HUES48 (cell line): ENCODE measurements at regions not wholly inside any gene's neighbourhood (a gene's known extent, or its start where the extent isn't known, plus 50 kb on each side); places are given as distances from the start of the nearest gene placed in this dataset.

Experiments
- H3K27ac ChIP-seq: one replicate; pipeline ENCODE4 v1.7.0; 2013; ENCODE audit warnings: low read depth, low read length, inconsistent platforms
- H3K27me3 ChIP-seq: 2 replicates; pipeline ENCODE4 v1.6.1; 2013; ENCODE audit warnings: mild to moderate bottlenecking, low read length; ENCODE audit not compliant: control insufficient read depth, insufficient read depth
- H3K36me3 ChIP-seq: 2 replicates; pipeline ENCODE4 v1.6.1; 2013; ENCODE audit warnings: low read length; ENCODE audit not compliant: control insufficient read depth, insufficient read depth
- H3K4me1 ChIP-seq: 2 replicates; pipeline ENCODE4 v1.6.1; 2013; ENCODE audit warnings: mild to moderate bottlenecking, low read length; ENCODE audit not compliant: control insufficient read depth, insufficient read depth
- H3K4me3 ChIP-seq: 2 replicates; pipeline ENCODE4 v1.5.1; 2013; ENCODE audit warnings: mild to moderate bottlenecking, low read depth, low read length
- H3K9ac ChIP-seq: 2 replicates; pipeline ENCODE4 v1.6.1; 2013; ENCODE audit warnings: mild to moderate bottlenecking, low read depth, low read length, moderate library complexity
- H3K9me3 ChIP-seq: 2 replicates; pipeline ENCODE4 v1.6.1; 2013; ENCODE audit warnings: low read length; ENCODE audit not compliant: control insufficient read depth, insufficient read depth

- H3K36me3 ChIP-seq = no peaks in the 10 kb centered on the region
- no peak overlapping the region for H3K9ac ChIP-seq
- H3K4me3 ChIP-seq = no peak overlapping the region
- no peaks in the 10 kb centered on the region for H3K27me3 ChIP-seq
- no peak overlapping the region for H3K27ac ChIP-seq
- H3K4me1 ChIP-seq = no peaks in the 10 kb centered on the region
- H3K9me3 ChIP-seq = no peaks in the 10 kb centered on the region
Observed at GRCh38 chr10:28250782-28251181, 52.1 kb downstream of the MPP7 start.

GRCh38 chr10:28250358-28250757, 52.5 kb downstream of the MPP7 start:
- H3K4me1 ChIP-seq = no peaks in the 10 kb centered on the region
- H3K9me3 ChIP-seq = no peaks in the 10 kb centered on the region
- no peaks in the 10 kb centered on the region for H3K36me3 ChIP-seq
- no peaks in the 10 kb centered on the region for H3K27me3 ChIP-seq
- no peak overlapping the region for H3K4me3 ChIP-seq
- no peak overlapping the region for H3K9ac ChIP-seq
- no peak overlapping the region for H3K27ac ChIP-seq

- no peak overlapping the region for H3K27ac ChIP-seq
- H3K27me3 ChIP-seq = no peaks in the 10 kb centered on the region
- no peaks in the 10 kb centered on the region for H3K36me3 ChIP-seq
- H3K4me1 ChIP-seq = no peaks in the 10 kb centered on the region
- H3K9me3 ChIP-seq = no peaks in the 10 kb centered on the region
- H3K9ac ChIP-seq = no peak overlapping the region
- H3K4me3 ChIP-seq = no peak overlapping the region
Observed at GRCh38 chr10:28249512-28249911, 53.4 kb downstream of the MPP7 start.

GRCh38 chr10:28248092-28248491, 54.8 kb downstream of the MPP7 start:
- Histone ChIP-seq H3K9ac (no peak overlapping the region), H3K9me3 (no peaks in the 10 kb centered on the region), H3K36me3 (no peaks in the 10 kb centered on the region), H3K27me3 (no peaks in the 10 kb centered on the region), H3K27ac (no peak overlapping the region), H3K4me1 (no peaks in the 10 kb centered on the region), H3K4me3 (no peak overlapping the region)

GRCh38 chr10:28246023-28246422, 56.8 kb downstream of the MPP7 start:
- Histone ChIP-seq H3K36me3 (no peaks in the 10 kb centered on the region), H3K27ac (no peak overlapping the region), H3K9ac (no peak overlapping the region), H3K27me3 (no peaks in the 10 kb centered on the region), H3K4me1 (0 out of 2 replicates have a peak, but pooled peaks cover 6% of the 10 kb centered on the region), H3K4me3 (no peak overlapping the region), H3K9me3 (no peaks in the 10 kb centered on the region)

GRCh38 chr10:28243923-28244322, 58.9 kb downstream of the MPP7 start:
- Histone ChIP-seq H3K4me1 (0 out of 2 replicates have a peak, but pooled peaks cover 6% of the 10 kb centered on the region), H3K36me3 (no peaks in the 10 kb centered on the region), H3K4me3 (no peak overlapping the region), H3K27ac (no peak overlapping the region), H3K9me3 (no peaks in the 10 kb centered on the region), H3K9ac (no peak overlapping the region), H3K27me3 (no peaks in the 10 kb centered on the region)

GRCh38 chr10:28242555-28243204, 60.2 kb downstream of the MPP7 start:
- Histone ChIP-seq H3K9me3 (no peaks in the 10 kb centered on the region), H3K9ac (no peak overlapping the region), H3K4me1 (peaks cover 7% of the 10 kb centered on the region; the same call in 1 of the 2 replicates), H3K27me3 (no peaks in the 10 kb centered on the region), H3K27ac (no peak overlapping the region), H3K4me3 (no peak overlapping the region), H3K36me3 (no peaks in the 10 kb centered on the region)

- no peaks in the 10 kb centered on the region for H3K27me3 ChIP-seq
- no peak overlapping the region for H3K27ac ChIP-seq
- no peaks in the 10 kb centered on the region for H3K9me3 ChIP-seq
- H3K4me3 ChIP-seq = no peak overlapping the region
- no peaks in the 10 kb centered on the region for H3K36me3 ChIP-seq
- no peak overlapping the region for H3K9ac ChIP-seq
- H3K4me1 ChIP-seq = peaks cover 9% of the 10 kb centered on the region; the same call in 1 of the 2 replicates
Observed at GRCh38 chr10:28241741-28242399, 61.0 kb downstream of the MPP7 start.

GRCh38 chr10:28240400-28240799, 62.5 kb downstream of the MPP7 start:
- H3K27me3 ChIP-seq = no peaks in the 10 kb centered on the region
- no peak overlapping the region for H3K27ac ChIP-seq
- H3K4me1 ChIP-seq = peaks cover 9% of the 10 kb centered on the region; the same call in 1 of the 2 replicates
- H3K9me3 ChIP-seq = no peaks in the 10 kb centered on the region
- H3K9ac ChIP-seq = no peak overlapping the region
- no peak overlapping the region for H3K4me3 ChIP-seq
- H3K36me3 ChIP-seq = no peaks in the 10 kb centered on the region

GRCh38 chr10:28236591-28236990, 66.3 kb downstream of the MPP7 start:
- Histone ChIP-seq H3K4me3 (no peak overlapping the region), H3K27ac (no peak overlapping the region), H3K9ac (no peak overlapping the region), H3K9me3 (no peaks in the 10 kb centered on the region), H3K36me3 (no peaks in the 10 kb centered on the region), H3K4me1 (peaks cover 7% of the 10 kb centered on the region; the same call in 1 of the 2 replicates), H3K27me3 (no peaks in the 10 kb centered on the region)

GRCh38 chr10:28220811-28221210, 82.1 kb downstream of the MPP7 start:
- no peaks in the 10 kb centered on the region for H3K36me3 ChIP-seq
- no peak overlapping the region for H3K27ac ChIP-seq
- no peaks in the 10 kb centered on the region for H3K27me3 ChIP-seq
- peaks cover 9% of the 10 kb centered on the region for H3K4me1 ChIP-seq
- no peak overlapping the region for H3K4me3 ChIP-seq
- no peak overlapping the region for H3K9ac ChIP-seq
- no peaks in the 10 kb centered on the region for H3K9me3 ChIP-seq
